ENCODE measurements at regions not wholly inside any gene's neighbourhood (a gene's known extent, or its start where the extent isn't known, plus 50 kb on each side); places are given as distances from the start of the nearest gene placed in this dataset.
"Not testable (repeated sequence)": the region's sequence is repeated elsewhere in the genome, so short reads cannot be mapped to it uniquely, and the experiment has no call there.

DNA sequence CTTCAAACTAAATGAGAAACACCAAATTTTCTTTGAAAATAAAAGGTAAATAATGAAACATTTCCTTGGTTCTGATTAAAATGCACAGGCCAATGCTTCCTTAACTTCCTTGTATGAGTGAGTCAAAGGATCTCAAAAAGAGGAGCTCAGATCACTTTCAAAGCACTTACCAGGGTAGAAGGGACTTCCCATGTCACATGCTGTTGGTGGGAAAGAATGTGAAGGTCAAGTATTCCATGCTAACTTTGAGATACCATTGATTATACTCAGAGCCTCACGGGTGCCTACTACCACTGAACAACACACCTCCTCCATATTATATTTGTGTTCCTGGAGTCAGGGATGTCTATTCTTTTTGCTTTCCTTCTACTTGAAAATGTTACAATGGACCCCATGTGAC is 233.5 kb upstream of the KIAA1217 start:
- DNase-seq: no peak

DNA sequence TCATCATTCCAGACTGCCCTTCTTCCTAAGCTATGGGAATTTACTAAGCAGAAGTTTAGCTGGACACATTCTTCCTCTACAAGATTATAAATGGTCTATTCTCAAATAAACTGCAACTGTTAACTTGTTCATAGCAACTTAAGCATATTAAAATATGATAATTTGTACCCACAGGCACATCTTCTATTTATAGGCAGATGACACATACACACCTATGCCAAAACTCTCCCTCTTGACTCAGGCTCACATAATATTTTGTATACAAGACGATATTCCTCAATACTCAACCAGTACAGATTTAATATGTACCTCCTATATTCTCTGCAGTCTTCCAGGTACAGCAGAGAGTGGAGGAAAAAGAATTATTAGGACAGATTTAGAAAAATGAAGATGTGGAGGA is 232.7 kb upstream of the KIAA1217 start:
- no peak for DNase-seq

DNA sequence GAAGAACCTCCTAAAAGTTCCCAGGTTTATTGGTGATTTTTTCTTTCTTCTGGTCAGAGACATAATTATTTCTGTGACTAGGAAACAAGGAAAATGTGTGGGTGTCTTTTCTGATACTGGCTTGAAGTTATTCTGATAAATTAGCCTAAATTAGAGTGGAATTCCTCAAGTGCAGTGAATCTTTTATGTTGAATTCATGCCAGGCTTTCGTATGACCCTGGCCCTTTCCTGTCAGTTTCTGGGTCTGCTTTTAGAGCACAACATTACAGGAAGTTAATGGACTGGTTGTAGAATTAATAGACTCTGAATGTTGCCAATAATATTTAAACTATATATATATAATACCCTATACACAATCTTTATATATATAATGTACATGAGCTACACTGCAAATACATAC is 230.6 kb upstream of the KIAA1217 start:
- DNase-seq: no peak

DNA sequence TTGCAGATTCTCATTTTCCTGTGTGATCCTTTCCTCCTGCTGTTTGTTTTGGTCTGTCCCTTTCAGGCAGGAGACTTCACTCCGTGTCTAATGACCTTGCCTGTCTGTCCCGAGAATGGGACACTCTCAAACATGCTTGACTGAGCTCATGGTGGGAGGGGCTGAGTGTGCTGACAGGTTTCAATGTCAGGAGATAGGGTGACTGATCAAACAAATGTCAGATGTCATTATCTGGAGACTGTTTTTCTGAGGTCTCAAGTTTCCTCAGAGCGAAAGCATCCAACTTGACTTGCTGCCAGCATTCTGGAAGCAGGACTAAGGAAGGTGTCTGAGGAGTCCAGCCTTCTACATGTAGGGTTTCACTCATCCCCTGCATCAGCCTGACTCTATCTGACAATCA is 228.8 kb upstream of the KIAA1217 start:
- no peak for DNase-seq

DNA sequence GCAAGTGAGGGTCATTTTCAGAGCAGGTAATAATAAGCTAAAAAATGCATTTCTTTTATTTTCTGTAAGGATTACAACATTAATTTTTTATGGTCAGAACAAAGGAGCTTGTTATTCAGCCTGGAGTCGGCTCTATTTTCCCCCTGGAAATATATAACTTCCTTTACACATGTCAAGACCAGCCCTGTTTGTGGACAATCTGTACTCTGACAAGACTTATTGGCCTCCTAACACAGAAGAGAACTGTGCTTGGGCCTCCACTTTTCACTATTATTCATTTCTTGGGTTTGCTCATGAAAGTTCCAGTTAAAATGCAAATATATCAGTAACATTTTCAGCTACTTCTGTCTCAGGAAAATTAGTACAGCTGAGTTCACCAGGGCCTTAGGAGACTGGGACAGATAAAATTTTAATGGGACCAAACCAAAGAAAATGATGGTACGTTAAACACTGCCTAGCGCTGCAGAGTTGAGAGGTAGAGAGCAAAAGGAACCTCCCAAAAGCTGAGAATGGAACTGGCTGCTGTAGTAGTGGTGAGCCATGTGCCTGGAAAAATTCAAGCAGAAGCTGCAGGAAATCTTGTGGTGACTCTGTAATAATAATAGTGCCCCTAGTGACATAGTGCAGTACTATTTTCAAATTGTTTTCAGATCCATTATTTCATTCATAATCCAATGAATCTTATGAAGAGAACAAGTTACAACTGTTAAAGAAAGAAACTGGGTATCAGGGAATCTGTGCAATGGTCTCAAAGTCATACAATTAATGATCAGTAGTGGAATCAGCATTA is 227.2 kb upstream of the KIAA1217 start:
- DNase-seq: no peak

DNA sequence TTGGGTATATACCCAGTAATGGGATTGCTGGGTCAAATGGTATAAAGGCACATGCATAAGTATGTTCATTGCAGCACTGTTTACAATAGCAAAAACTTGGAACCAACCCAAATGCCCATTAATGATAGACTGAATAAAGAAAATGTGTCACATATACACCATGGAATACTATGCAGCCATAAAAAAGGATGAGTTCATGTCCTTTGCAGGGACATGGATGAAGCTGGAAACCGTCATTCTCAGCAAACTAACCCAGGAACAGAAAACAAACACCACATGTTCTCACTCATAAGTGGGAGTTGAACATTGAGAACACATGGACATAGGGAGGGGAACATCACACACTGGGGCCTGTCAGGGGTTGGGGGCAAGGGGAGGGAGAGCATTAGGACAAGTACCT is 224.5 kb upstream of the KIAA1217 start:
- DNase-seq: not testable (repeated sequence)

DNA sequence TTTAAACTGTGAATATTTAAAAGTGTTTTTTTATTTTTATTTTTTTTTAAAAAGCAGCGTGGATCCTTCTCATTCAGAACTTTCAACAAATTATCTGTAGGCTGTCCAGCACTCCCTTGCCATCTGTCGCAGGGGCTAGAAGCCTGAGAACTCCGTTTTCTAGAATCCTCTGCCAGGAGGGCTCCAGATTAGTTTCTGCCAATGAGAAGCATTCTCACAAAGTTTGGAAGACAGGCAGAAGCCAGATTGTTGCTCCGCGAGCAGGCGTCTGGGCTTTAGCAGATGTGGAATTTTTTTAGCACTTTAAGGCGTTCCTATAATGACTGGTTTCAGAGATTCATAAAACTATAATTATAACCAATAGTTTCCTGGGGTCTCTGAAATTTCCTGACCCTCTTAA is 220.9 kb upstream of the KIAA1217 start:
- DNase-seq: no peak

DNA sequence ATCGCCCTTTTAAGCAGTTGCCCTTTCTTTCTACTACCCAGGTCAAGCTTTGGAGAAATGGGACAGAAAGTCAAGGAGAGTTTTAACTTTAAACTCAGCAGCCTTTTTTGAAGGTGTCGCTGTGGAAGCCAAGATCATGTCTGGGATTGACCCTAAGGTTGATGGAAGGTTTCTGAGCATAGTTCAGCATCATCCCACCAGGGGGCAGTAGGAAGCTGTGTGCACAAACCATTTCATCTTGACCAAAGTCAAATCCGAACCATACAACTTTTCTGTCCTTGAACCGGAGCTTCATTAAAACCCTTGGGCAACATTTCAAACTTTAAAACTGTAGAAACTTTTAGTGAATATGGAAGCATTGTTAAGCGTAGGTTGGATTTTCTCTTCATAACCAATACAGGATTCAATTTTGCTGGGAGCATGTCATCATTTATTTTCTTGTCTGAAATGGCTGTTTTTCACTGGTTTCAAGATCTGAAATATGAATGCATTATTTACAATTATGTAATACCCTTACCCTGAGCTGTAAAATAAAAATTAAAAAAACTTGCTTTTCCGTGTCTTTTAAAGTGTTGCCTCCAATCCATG is 214.4 kb upstream of the KIAA1217 start:
- DNase-seq: peak; percentile 47

DNA sequence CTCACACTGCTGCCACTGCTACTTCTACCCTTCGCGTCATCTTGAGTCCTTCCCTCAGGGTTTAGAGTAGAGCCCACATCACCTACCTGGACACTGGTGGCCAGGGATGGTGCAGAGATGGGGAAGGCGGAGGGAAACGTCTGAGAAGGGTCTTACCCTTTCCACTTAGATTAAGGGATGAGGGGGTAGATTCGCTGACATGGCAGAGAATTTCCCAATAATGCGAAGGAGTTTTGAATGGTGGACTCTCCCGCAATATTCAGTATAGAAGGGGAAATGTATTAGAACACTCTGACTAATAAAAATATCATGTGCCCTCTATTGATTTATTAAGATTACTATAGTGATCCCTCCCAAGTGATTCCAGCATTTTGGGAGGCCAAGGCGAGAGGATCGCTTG is 209.5 kb upstream of the KIAA1217 start:
- no peak for DNase-seq

DNA sequence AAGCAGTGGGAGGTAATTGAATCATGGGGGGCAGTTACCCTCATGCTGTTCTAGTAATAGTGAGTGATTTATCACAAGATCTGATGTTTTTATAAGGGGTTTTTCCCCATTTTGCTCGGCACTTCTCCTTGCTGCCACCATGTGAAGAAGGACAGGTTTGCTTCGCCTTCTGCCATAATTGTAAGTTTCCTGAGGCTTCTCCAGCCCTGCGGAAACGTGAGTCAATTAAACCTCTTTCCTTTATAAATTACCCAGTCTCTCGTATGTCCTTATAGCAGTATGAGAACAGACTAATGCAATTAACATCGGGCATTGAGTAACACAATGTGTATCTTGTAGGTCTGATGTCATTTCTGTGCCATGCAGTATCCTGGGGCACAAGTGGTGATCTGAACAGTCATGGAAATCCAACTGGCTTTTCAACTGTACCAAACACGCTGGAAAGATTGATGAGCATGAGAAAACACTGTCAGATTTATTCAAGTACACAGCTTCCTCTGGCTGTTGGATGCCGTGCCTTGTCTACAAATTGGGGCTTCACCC is 208.6 kb upstream of the KIAA1217 start:
- no peak for DNase-seq

DNA sequence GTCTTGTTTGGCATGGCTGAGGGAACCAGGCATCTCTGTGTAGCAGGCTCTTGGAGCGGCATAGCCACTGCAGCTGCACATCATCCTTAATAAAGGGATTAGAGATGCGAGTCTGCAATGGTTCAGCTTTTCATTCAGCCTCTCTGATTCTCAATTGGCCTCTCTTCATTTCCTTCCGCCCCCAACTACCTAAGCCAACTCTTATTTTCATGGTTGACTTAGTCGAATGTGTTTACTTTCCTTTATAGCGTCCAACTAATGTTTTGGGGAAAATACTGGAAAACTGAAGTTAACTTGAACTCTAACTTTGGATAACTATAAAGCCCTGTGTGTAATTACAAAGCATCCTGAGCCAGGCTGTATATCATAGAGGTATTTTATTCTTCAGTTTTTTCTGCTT is 202.2 kb upstream of the KIAA1217 start:
- no peak for DNase-seq

DNA sequence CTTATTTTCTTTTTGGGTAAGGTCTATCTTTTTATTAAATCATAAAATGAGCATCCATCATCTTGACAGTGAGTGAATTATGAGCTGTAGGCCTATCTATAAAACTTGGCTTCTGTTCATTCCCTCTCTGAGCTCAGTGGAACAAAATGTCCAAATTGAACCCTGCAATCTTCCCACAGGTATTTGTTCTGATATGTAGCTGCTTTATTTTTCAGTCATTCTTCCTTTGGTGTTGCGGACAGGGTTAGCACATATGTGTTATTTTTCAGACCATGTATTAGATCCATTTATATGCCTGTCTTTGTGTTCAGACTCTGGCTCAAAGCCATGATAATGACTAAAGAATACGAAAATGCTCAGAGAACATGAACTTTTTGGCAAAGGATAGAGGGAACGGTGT is 201.6 kb upstream of the KIAA1217 start:
- DNase-seq: no peak

DNA sequence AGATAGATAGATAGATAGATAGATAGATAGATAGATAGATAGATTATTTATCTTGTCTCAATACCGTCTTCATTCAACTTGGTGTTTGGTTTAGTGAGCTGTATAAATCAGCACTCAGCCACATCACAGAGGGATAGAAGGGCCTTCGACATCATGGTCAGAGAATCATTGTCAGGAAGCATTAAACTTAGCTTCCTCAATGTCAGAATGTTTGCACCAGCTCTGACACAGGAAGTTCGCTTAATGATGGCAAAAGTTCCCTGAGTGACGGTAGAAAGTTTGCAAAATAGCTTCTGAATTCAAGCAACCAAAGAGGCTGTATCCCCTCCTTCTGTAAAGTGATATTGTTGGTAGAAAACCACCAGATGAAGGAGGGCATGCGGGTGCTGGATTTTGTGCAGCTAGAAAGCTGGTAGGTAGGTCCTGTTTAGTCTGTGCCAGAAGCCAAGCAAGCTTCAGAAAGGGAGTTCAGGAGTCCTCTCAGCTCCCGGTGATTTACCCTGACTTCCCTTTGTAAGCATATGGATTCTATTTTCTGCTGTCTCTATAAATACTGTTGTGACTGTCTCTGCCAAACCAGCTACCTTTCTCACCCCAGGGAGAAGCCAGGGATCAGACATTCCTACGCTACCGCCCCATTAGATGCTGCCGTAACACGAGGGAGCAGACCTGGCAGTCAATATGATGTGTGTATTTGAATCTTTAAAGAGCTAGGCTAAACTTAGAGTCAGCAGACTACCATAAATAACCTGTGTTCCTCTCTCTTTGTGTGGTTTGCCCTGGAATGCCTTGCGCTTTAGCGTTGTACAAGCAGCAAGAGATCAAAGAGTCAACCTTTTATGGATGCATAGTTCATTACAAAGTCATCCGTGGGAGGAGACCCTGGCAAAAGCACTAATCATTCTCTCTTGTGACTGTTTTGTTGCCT is 200.5 kb upstream of the KIAA1217 start:
- DNase-seq: peak; percentile 14

DNA sequence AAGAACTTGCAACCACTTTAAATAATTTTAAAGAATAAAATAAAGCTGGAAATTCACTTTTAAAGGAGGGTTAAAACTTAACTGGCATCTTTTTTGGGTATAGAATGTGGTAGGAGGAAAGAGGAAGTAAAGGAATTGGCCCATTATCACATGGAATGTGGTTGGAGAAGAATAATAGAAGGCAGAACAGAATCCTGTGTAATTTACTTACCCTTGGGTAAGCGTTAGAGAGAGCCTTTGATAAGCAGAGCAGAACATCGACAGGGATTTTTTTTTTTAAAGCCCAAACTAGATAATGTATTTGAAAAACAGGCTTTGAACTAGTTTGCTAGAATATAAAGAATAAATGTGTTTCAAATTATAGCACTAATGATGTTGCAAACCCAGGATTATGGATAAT is 199.8 kb upstream of the KIAA1217 start:
- DNase-seq: no peak

DNA sequence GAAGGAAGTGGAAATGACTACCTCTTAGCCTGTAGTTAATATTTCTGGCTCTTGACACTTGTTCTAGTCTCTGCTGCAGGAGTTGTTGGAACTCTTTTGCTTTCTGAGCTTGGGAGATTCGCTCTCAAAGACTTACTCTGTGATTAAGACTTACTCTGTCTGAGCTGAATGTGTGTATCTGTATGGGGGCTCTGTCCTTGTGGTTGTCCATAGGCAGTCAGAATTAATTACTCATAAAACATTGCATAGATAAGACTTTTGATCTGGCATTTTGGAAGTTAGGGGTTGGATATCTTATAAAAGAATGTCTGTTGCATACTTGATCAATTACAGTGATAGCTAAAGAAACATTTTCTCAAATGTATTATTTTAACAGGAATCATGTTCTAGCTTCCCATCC is 199.2 kb upstream of the KIAA1217 start:
- DNase-seq: no peak

DNA sequence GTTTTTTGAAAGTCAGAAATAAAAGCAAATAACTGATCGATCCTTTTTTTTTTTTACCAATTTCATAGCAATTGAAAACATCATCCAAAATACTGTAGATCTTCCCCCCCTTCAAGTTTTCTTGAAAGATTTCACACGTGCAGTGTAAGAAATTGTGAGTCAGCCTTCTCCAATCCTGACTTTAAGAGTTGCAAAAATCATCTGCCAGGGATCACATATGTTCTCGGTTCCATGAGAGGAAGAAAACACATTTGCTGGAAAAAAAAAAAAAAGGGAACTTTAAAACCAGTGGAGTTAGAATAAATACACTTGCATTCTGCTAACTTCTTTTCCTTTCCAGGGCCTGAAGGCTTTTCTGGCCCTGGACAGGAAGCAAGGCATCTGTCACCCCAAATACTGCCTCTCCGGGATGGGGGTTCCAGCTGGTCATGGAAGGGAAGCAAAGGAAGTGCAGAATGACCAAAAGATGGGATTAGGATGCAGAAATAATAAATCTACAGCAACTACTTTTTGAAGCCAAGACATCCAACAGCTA is 198.4 kb upstream of the KIAA1217 start:
- no peak for DNase-seq

DNA sequence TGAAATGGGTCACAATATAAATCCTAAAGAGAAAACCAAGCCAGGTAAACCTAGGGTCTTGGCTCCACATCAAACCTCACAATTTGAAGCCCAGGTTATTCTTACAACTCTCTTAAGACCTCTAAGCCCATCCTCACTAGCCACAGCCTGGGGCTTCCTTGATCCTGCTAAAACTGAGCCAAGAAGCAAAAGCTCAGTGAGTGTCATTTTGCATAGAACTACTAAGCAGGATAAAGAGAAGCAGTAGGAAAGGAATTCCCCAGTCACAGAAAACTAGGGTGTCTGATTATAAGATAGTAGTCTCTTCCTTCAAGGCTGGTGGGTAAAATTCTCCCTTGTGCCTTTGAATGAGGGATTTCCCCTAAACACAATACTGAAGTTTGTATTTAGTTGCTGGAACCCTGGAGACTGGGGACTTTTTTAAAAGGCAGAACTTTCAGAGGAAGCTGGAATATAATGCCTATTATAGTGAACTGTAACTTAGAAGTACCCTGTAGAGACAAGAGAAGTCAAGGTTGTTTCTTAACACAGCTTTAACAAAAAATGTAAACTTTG is 196.6 kb upstream of the KIAA1217 start:
- no peak for DNase-seq

DNA sequence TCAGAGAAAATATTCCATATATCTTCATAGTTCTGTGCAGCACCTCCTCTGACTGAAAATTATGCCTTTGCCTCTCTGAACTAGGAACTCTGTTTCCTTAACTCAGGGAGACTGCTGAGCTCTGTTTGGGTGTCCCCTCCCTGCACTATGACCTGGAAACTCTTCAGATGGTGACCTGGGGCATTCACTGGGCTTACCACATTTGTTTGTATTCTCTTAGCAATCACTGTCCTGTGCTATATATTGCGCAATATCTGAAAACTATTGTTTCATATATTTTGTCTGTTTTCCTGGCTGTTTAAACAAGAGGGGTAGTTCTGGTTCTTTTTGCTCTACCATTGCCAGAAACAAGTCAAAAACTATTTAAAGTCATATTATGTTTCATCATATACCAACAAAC is 181.8 kb upstream of the KIAA1217 start:
- no peak for DNase-seq

DNA sequence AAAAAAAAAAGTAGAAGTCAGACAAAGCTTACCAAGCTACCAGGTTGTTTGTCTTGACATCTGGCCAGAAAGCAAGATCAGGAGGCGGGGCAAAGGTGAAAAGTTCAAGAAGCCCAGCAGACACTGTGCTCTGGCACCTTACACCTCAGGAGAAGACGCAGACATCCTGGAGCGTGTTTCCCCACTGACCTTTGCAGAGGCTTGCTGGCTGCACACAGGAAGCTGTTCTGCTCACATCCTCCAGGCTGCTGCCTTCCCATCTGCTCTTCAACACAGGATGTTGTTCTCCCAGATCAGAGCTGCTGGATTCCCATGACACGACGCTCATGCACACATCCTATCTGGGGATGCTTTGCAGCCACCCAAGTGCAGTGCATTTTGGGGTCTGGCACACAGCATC is 174.4 kb upstream of the KIAA1217 start:
- DNase-seq: no peak

DNA sequence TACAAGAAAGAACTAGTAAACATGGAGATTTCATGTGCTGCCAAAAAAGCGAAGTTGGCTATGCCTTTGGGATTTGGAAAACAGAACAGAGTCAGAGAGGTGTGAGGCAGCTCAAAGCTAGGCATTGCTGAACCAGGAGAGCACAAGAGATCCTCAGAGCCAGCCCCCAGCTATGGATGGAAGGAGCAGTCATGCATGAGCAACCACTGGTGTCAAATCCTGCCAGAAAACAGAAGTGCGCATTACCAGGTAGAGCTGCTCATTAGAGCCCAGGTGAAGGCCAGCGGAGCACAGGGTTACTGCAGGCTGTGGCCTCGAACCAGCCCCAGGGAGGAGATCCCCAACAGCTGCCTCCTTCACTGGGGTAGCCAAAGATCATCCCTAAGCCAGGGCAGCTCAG is 173.2 kb upstream of the KIAA1217 start:
- DNase-seq: no peak

DNA sequence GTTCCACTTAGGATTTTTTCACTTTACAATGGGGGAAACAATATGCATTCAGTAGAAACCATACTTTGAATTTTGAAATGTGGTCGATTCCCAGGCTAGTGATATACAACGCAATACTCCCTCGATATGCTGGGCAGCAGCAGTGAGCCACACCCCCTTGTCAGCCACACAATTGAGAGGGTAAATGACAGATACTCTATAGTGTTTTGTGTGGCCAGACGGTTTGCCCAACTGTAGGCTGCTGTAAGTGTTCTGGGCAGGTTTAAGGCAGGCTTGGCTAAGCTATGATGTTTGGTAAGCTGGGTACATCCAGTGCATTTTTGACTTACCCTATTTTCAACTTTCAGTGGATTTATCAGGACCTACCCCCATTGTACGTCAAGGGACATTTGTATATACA is 169.6 kb upstream of the KIAA1217 start:
- DNase-seq: no peak

DNA sequence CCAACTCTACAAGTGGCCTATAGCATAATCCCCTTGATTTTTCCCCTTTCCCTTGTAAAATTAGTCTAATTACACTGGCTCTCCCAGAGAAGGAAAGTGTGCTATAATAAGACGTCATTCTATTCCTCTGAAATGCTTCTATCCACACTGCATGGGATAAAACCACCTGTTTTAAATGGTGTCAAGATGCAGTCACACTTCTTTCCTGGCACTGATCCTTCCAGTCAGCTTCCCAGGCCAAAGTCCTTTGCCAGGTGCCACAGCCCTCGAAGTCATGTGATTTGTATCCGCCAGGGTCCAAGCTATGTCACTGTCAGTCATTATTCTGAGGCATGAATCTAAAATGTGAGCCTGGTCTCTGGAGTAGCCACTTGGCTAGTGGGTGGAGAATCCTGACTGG is 169.0 kb upstream of the KIAA1217 start:
- DNase-seq: no peak

DNA sequence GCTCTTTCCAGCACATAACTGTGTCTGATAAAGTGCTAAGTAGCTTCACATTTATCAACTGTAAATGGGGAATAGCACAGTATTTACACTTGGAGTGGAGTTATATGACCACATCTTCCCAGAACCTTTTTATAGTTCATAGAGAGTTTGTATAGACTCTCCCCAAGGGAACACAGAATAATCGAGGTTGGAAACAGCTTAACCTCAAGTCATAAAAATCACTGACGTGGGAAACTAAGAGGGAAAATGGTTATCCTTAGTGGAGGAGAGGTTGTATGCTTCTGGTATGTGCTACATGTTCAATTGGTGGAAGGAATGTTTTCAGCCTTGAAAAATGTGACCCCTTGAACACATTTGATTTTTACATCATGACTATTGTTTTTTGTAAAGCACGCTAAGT is 167.9 kb upstream of the KIAA1217 start:
- no peak for DNase-seq

Measured in GDM1 (cell line).